Lower leg skin (tissue), 3 donors: ENCODE measurements at regions not wholly inside any gene's neighbourhood (a gene's known extent, or its start where the extent isn't known, plus 50 kb on each side); places are given as distances from the start of the nearest gene placed in this dataset.

ENCODE experiments used
- POLR2A ChIP-seq, 2 donors: fragments of 450-650 bp; IDR thresholded peaks; one replicate each; pipeline ENCODE4 v1.6.1; 2016 to 2017; ENCODE audit warnings: antibody characterized with exemption in 2 of 2, mild to moderate bottlenecking in 1 of 2, moderate library complexity in 1 of 2
- TF ChIP-seq, protein P1 (sequence below), 3 donors: fragments of 450-650 bp; IDR thresholded peaks; one replicate each; pipeline ENCODE4 v1.5.1; 2016; ENCODE audit warnings: antibody characterized with exemption in 3 of 3, mild to moderate bottlenecking in 3 of 3, moderate library complexity in 2 of 3

DNA sequence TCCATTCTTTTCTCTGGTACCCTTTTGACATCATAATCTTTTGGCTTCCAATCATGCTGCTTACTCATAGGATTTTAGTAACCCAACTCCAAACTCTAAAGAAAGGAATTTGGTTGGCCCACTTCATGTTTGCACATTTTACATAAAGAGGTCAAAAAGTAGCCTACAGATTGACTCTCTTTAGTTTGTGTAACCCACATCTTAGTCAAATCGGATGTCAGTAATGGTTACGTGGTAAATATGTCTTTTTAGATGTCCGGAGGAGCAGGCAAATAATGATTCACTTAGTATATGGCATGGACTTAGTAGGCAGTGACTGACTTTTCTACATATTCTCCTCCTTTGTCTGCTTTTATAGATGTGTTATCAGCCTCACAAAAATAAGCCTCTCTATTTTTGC is 711.6 kb upstream of the FOXG1 start:
- TF ChIP-seq, protein P1, sequence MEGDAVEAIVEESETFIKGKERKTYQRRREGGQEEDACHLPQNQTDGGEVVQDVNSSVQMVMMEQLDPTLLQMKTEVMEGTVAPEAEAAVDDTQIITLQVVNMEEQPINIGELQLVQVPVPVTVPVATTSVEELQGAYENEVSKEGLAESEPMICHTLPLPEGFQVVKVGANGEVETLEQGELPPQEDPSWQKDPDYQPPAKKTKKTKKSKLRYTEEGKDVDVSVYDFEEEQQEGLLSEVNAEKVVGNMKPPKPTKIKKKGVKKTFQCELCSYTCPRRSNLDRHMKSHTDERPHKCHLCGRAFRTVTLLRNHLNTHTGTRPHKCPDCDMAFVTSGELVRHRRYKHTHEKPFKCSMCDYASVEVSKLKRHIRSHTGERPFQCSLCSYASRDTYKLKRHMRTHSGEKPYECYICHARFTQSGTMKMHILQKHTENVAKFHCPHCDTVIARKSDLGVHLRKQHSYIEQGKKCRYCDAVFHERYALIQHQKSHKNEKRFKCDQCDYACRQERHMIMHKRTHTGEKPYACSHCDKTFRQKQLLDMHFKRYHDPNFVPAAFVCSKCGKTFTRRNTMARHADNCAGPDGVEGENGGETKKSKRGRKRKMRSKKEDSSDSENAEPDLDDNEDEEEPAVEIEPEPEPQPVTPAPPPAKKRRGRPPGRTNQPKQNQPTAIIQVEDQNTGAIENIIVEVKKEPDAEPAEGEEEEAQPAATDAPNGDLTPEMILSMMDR (IDR thresholded peaks at IDR 0.05), result no peak
- no peak for TF ChIP-seq POLR2A (IDR thresholded peaks at IDR 0.05)
